ENCODE measurements at regions not wholly inside any gene's neighbourhood (a gene's known extent, or its start where the extent isn't known, plus 50 kb on each side); places are given as distances from the start of the nearest gene placed in this dataset.
"Not testable (repeated sequence)": the region's sequence is repeated elsewhere in the genome, so short reads cannot be mapped to it uniquely, and the experiment has no call there.

DNA sequence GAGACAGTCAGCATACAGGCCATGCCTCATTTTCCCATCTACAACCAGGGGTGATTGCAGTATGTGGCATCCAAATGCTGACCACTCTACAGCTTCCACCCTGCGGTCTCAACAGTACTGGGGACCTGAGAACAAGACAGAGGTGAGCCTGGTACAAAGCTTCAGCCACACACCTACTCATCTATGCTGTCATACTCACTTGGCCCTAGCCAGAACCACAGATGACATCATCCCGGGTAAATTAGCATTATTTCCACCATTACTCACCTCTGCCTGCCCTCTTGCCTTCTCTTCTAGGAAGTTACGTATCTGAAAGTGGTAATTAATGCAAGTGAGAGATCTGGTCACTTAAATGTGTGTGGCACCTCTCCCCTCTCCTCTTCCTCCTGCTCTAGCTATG, 208.2 kb upstream of the ARL4C start:
- Mint-ChIP-seq H3K27ac (no peak overlapping the region), H3K9me3 (peaks cover 2% of the 10 kb centered on the region), H3K36me3 (no peaks in the 10 kb centered on the region), H3K4me1 (peaks cover 2% of the 10 kb centered on the region), H3K27me3 (peaks cover 16% of the 10 kb centered on the region), H3K4me3 (no peak overlapping the region)
- peak; percentile 11 for DNase-seq

DNA sequence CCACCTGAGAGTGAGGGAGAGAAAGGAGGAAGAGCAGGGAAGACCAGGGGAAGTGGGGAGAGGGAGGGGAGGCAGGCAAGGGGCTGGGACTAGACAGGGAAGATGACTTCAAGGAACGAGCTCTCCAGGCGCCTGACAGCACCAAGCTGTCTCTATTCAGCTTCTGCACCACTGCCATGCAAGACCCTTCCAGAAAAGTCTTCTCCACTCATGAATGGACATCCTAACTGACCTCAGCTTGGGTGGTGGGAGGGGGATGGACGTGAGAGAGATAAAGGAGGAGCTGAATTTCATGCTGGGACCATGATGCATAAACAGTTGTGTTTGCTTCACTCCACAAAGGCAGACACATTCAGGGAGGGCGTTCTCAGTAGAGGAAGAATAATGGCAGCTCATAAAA, 206.4 kb upstream of the ARL4C start:
- Mint-ChIP-seq H3K36me3 (no peaks in the 10 kb centered on the region), H3K4me3 (no peak overlapping the region), H3K4me1 (peaks cover 2% of the 10 kb centered on the region), H3K27me3 (peaks cover 12% of the 10 kb centered on the region), H3K27ac (no peak overlapping the region), H3K9me3 (peaks cover 2% of the 10 kb centered on the region)
- no peak for DNase-seq

DNA sequence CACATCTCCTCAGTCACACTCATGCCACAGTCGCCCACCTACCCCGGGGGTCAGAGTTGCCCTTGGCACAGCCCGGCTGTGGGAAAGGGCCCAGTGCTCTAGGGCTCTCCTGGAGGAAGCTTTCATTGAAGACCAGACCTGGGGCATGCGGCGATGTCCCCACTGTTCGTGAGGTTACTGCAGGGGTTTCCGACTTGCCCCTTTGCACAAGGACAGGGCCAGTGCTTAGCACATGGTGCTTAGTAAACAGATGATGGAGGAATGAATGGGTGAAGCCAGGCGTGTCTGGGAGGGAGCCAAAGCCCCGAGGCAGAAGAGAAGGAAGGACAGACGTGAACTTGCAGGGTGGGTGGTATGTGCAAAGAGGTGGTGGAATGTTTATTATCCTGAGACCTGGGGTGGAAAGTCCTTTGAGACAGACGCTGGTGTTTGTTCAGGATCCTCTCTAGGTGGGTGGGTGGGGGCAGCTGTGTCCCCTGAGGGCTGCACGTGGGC, 205.9 kb upstream of the ARL4C start:
- no peak for DNase-seq
- H3K4me3 Mint-ChIP-seq: no peak overlapping the region
- no peak overlapping the region for H3K27ac Mint-ChIP-seq
- peaks cover 2% of the 10 kb centered on the region for H3K4me1 Mint-ChIP-seq
- H3K36me3 Mint-ChIP-seq: no peaks in the 10 kb centered on the region
- peaks cover 5% of the 10 kb centered on the region for H3K9me3 Mint-ChIP-seq
- peaks cover 8% of the 10 kb centered on the region for H3K27me3 Mint-ChIP-seq

DNA sequence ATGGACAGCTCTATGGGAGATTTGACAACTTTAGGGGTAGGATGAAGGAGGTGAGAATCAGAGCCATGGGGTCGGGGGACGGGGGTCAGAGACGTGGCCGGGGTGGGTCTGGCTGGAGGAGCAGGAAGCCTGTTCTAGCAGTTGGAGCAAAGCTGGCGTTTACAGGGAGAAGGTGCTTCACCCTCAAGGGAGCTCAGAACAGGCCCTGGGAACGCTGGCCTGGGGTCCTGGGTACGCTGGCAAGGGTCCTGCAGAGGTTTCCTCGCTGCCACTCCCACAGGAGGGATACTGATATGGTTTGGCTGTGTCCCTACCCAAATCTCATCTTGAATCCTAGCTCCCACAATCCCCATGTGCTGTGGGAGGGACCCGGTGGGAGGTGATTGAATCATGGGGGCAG, 205.0 kb upstream of the ARL4C start:
- no peak overlapping the region for H3K4me3 Mint-ChIP-seq
- H3K27ac Mint-ChIP-seq: no peak overlapping the region
- H3K27me3 Mint-ChIP-seq: peaks cover 8% of the 10 kb centered on the region
- peaks cover 2% of the 10 kb centered on the region for H3K4me1 Mint-ChIP-seq
- peaks cover 3% of the 10 kb centered on the region for H3K36me3 Mint-ChIP-seq
- H3K9me3 Mint-ChIP-seq: peaks cover 12% of the 10 kb centered on the region
- no peak for DNase-seq

DNA sequence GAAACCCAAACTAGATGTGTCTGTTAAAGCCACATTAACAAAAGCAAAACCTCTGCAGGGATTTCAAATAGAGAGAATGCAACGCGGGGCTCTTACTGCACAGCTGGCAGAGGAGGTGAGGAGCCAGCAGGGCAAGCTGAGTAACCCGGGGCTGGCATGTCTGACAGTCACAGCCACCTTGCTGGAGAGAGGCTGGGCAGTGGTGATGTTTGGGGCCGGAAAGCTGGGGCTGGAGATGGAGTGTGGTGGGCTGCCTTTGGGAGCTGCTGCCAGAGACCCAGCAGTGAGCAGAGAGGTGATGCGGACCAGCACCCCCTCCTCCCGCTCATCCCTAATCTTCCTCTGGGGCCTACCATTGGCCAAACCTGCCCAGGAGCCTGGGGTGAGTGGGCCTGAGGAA, 204.5 kb upstream of the ARL4C start:
- Mint-ChIP-seq H3K27me3 (peaks cover 8% of the 10 kb centered on the region), H3K9me3 (peaks cover 16% of the 10 kb centered on the region), H3K36me3 (peaks cover 3% of the 10 kb centered on the region), H3K27ac (no peak overlapping the region), H3K4me1 (peaks cover 2% of the 10 kb centered on the region), H3K4me3 (no peak overlapping the region)
- no peak for DNase-seq

DNA sequence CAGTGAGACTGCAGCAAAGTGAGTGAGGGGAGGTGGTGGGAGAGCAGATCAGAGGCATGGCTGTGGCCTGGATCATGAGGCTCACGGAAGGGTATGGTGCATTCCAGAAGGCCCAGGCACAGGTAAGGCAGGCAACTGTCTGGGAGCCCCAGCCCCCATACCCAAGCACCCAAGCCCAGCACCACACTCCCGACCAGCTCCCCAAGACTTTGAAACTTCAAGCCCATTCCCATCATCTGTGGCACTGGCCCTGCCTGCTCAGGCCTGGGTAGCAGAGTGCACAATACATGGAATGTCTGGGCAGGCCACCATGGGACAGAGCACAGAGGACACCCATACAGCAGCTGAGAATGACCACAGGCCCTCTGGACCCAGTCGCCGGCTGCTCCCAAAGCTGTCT, 202.6 kb upstream of the ARL4C start:
- Mint-ChIP-seq H3K27ac (no peak overlapping the region), H3K4me3 (no peak overlapping the region), H3K36me3 (peaks cover 3% of the 10 kb centered on the region), H3K9me3 (peaks cover 16% of the 10 kb centered on the region), H3K27me3 (peaks cover 12% of the 10 kb centered on the region), H3K4me1 (peaks cover under 1% of the 10 kb centered on the region)
- DNase-seq: no peak

DNA sequence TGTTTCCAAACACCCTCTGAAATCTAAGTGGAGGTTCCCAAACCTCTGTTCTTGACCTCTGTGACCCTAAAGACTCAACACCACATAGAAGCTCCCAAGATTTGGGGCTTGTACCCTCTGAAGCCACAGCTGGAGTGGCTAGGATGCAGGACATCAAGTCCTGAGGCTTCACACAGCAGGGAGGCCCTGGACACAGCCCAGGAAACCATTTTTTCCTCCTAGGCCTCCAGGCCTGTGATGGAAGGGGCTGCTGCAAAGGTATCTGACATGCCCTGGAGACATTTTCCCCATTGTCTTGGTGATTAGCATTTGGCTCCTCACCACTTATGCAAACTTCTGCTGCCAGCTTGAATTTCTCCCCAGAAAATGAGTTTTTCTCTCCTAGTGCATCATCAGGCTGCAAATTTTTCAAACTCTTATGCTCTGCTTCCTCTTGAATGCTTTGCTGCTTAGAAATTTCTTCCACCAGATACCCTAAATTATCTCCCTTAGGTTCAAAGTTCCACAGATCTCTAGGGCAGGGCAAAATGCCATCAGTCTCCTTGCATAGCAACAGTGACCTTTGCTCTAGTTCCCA, 200.5 kb upstream of the ARL4C start:
- H3K9me3 Mint-ChIP-seq: peaks cover 16% of the 10 kb centered on the region
- not testable (repeated sequence) for H3K36me3 Mint-ChIP-seq, DNase-seq, H3K27ac Mint-ChIP-seq, H3K4me3 Mint-ChIP-seq
- peaks cover 18% of the 10 kb centered on the region for H3K27me3 Mint-ChIP-seq
- H3K4me1 Mint-ChIP-seq: peaks cover 12% of the 10 kb centered on the region

DNA sequence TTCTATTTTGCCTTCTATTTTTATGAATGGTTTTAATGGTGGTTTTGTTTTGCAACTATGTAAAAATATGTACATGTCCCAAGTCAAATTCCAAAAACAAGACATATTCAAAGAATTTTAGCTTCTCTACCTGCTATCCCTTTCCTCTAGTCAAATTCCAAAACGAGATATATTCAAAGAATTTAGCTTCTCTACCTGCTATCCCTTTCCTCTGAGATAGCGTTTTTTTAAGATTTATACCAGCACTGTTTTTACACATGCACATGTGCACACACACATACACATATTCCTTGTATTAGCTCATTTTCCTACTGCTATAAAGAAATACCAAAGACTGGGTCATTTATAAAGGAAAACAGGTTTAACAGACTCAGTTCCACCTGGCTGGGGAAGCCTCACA, 199.1 kb upstream of the ARL4C start:
- no peak for DNase-seq
- peaks cover 3% of the 10 kb centered on the region for H3K36me3 Mint-ChIP-seq
- peaks cover 12% of the 10 kb centered on the region for H3K4me1 Mint-ChIP-seq
- H3K27me3 Mint-ChIP-seq: peaks cover 29% of the 10 kb centered on the region
- no peak overlapping the region for H3K4me3 Mint-ChIP-seq
- H3K9me3 Mint-ChIP-seq: peaks cover 16% of the 10 kb centered on the region
- no peak overlapping the region for H3K27ac Mint-ChIP-seq

DNA sequence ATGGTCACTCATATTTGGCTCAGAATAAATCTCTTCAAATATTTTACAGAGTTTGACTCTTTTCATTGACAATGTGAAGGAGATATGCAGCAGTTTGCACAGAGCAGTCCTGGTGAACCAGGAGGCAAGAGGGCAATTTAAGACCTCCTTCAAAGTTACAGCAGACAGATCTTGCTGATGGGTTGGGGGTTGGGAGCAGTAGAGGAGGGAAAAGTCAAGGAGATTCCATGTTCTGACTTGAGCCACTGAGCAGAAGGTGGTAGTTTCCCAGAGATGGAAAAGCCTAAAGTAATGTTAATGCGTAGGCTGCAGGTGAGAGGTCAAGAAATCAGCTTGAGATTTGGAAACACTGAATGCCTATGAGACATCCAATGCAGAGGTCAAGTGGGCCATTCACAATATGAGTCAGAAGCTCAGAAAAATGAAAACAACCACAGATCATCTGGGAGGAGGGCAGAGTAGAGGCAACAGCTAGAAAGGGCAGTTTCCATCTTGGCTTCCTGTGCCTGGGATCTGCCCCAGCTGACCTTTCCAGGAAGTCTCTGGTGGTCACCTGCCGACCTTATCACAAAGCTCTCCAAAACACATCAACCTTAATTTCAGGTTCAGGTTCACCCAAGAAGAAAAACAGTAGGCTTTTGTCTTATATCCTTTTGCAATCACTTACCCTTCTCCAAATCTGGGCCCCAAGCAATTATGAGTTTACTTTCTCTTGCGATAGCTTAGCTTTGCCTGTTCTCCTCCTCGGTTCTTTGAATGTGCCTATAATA, 197.5 kb upstream of the ARL4C start:
- H3K36me3 Mint-ChIP-seq: peaks cover 3% of the 10 kb centered on the region
- H3K27ac Mint-ChIP-seq: no peak overlapping the region
- peaks cover 29% of the 10 kb centered on the region for H3K27me3 Mint-ChIP-seq
- H3K4me1 Mint-ChIP-seq: peaks cover 12% of the 10 kb centered on the region
- H3K9me3 Mint-ChIP-seq: peaks cover 16% of the 10 kb centered on the region
- DNase-seq: no peak
- no peak overlapping the region for H3K4me3 Mint-ChIP-seq

DNA sequence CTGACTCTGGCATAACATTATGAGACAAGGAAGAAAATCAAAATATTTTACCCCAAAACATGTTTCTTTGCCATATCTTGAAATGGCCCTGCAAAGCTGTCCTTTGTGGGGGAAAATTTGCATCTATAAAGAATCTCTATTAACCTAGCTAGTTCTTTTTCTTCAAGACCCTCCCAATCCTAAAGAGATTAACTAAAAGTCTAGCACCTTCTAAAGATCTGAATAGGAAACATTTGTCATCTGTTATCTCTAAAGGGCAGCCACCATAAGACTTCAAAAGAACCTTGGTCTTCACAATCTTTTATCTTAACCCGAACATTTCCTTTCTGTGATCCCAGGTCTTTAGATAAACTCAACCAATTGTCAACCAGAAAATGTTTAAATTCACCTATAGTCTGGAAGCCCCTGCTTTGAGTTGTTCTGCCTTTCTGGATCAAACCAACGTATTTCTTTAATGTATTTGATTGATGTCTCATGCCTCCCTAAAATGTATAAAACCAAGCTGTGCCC, 196.9 kb upstream of the ARL4C start:
- H3K4me3 Mint-ChIP-seq, H3K27ac Mint-ChIP-seq, H3K36me3 Mint-ChIP-seq, DNase-seq: not testable (repeated sequence)
- H3K9me3 Mint-ChIP-seq: peaks cover 16% of the 10 kb centered on the region
- peaks cover 12% of the 10 kb centered on the region for H3K4me1 Mint-ChIP-seq
- H3K27me3 Mint-ChIP-seq: peaks cover 29% of the 10 kb centered on the region

DNA sequence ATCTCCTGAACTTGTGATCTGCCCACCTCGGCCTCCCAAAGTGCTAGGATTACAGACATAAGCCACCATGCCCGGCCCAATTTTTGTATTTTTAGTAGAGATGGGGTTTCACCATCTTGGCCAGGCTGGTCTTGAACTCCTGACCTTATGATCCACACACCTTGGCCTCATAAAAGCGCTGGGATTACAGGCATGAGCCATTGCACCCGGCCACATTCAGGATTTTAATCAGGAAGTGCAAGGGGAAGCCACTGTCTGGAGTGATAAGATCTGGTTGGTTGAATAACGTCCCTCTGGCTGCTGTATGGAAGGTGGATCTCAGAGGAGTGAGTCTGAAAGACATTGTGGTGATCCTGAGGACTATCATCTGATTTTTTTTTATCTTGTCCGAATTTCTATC, 196.3 kb upstream of the ARL4C start:
- not testable (repeated sequence) for H3K27ac Mint-ChIP-seq, H3K36me3 Mint-ChIP-seq, DNase-seq, H3K4me3 Mint-ChIP-seq
- Mint-ChIP-seq H3K27me3 (peaks cover 29% of the 10 kb centered on the region), H3K9me3 (peaks cover 16% of the 10 kb centered on the region), H3K4me1 (peaks cover 12% of the 10 kb centered on the region)

DNA sequence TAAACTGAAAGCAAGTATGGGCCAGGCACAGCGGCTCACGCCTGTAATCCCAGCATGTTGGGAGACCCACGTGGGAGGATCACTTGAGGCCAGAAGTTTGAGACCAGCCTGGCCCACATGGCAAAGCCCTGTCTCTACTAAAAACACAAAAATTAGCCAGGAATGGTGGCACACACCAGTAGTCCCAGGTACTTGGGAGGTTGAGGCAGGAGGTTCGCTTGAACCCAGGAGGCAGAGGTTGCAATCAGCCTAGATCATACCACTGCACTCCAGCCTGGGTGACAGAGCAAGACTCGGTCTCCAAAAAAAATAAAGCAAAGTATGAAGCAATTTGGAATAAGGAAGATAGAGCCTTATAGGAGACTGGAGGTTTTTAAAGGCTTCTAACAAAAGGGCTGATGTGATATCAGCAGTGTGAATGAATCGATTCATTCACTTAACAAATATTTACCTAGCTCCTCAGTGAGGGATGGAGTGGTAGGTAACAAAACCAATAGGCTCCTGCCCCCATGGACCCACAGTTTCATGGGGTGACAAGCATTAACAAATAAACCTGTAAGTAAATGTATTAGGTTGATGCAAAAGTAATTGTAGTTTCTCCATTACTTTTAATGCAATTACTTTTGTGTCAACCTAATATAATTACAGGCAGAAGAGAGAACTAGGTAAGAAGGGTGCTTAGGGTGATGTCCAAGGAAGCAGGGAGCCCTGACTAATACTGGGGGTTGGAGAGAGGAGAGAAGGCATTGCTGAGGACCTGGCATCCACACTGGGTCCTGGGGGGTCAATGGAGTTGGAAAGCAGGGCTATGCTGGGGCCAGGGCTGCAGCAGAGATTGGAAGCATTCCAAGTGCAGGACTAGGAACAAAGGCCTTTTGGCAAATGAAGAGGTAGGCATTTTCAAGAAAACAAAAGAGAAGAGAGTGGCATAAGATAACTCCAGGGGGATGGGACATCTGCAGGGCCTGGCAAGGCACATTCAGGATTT, 195.4 kb upstream of the ARL4C start:
- Mint-ChIP-seq H3K27me3 (peaks cover 29% of the 10 kb centered on the region), H3K4me1 (peaks cover 12% of the 10 kb centered on the region), H3K4me3 (no peak overlapping the region), H3K27ac (no peak overlapping the region), H3K36me3 (no peaks in the 10 kb centered on the region), H3K9me3 (peaks cover 10% of the 10 kb centered on the region)
- DNase-seq: no peak

DNA sequence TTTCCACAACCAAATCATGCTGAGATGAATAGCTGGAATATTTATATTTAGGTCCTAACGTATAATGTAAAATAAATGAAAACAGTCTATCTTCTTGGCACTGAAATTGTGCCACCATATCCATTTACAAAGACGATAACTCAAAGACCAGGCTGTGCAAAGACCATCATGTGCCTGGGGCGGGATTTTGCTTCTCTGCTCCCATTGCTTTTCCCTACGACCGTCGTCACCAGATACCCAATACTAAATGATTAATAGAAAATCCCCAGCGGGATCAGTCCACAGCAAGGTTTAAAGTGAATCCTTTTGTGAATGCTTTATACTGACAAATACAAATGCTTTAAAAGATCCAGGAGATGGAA, 194.3 kb upstream of the ARL4C start:
- Mint-ChIP-seq H3K27me3 (peaks cover 29% of the 10 kb centered on the region), H3K27ac (no peak overlapping the region), H3K36me3 (no peaks in the 10 kb centered on the region), H3K4me1 (peaks cover 12% of the 10 kb centered on the region), H3K9me3 (peaks cover 1% of the 10 kb centered on the region), H3K4me3 (no peak overlapping the region)
- DNase-seq: no peak

DNA sequence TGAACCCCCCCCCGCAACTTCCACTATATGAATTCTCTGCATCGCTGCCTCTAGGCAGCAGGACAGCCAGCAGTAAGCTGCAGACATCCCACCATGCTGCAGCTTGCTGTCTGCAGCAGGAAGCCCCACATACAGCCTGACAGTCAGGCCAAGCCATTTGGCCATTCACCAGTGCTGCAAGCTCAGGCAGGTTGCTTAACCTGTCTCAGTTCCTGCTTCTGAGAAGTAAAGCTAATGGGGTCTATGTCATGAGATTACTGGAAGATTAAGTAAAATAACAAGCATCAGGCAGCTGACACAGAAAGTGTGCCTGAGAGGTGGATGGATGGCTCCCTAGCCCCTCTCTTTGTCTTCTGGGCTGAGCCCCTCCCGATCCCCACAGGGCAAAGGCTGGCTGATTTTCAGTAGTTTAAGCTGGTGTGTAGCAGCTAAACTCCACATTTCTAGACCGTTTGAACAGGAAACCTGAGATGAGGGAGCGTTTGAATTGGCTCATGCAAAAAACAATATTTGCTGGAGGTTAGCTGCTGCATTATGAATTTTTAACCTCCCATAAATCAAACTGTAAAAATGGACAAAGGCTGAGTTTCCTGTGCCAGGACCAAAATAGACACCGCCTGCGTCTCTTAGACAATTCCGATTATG, 193.8 kb upstream of the ARL4C start:
- no peaks in the 10 kb centered on the region for H3K9me3 Mint-ChIP-seq
- no peak for DNase-seq
- H3K4me1 Mint-ChIP-seq: peaks cover 12% of the 10 kb centered on the region
- peaks cover 28% of the 10 kb centered on the region for H3K27me3 Mint-ChIP-seq
- H3K4me3 Mint-ChIP-seq: no peak overlapping the region
- H3K36me3 Mint-ChIP-seq: no peaks in the 10 kb centered on the region
- H3K27ac Mint-ChIP-seq: no peak overlapping the region

Data from activated naive CD8-positive, alpha-beta T cell treated with anti-CD3 and anti-CD28 coated beads for 36 hours (primary cell).